GM21526 (cell line): ENCODE measurements at regions not wholly inside any gene's neighbourhood (a gene's known extent, or its start where the extent isn't known, plus 50 kb on each side); places are given as distances from the start of the nearest gene placed in this dataset.

Source experiments
- ATAC-seq: cut with Tn5 transposase; IDR thresholded peaks from one replicate; pipeline ENCODE4 v1.9.1; 2021; ENCODE audit warnings: moderate library complexity; ENCODE audit not compliant: unreplicated experiment, low FRiP score

- no peak for ATAC-seq
These were observed 84.9 kb upstream of the ACP3 start for GRCh38 chr3:132232231-132232792.

- ATAC-seq: peak; percentile 58
These were observed 80.2 kb upstream of the ACP3 start for GRCh38 chr3:132236701-132237651.

GRCh38 chr3:132237652-132238032 is 79.6 kb upstream of the ACP3 start:
- no peak for ATAC-seq

- ATAC-seq: no peak
These were observed 77.6 kb upstream of the ACP3 start for GRCh38 chr3:132239587-132239986.

- ATAC-seq: no peak
These were observed 75.3 kb upstream of the ACP3 start for GRCh38 chr3:132241776-132242514.

GRCh38 chr3:132242790-132243189 is 74.4 kb upstream of the ACP3 start:
- ATAC-seq: no peak

- no peak for ATAC-seq
These were observed 71.6 kb upstream of the ACP3 start for GRCh38 chr3:132245552-132246142.

GRCh38 chr3:132246212-132246611 is 71.0 kb upstream of the ACP3 start:
- ATAC-seq: no peak

GRCh38 chr3:132247211-132247610 is 70.0 kb upstream of the ACP3 start:
- no peak for ATAC-seq

- ATAC-seq: no peak
These were observed 68.7 kb upstream of the ACP3 start for GRCh38 chr3:132248490-132248889.

GRCh38 chr3:132253262-132253878 is 63.8 kb upstream of the ACP3 start:
- peak; percentile 71 for ATAC-seq

- ATAC-seq: no peak
These were observed 63.0 kb upstream of the ACP3 start for GRCh38 chr3:132254076-132254755.

GRCh38 chr3:132255041-132255745 is 62.0 kb upstream of the ACP3 start:
- ATAC-seq: no peak

- no peak for ATAC-seq
These were observed 60.2 kb upstream of the ACP3 start for GRCh38 chr3:132256989-132257388.

GRCh38 chr3:132261506-132261905 is 55.7 kb upstream of the ACP3 start:
- ATAC-seq: no peak

GRCh38 chr3:132262305-132262704 is 54.9 kb upstream of the ACP3 start:
- ATAC-seq: no peak

GRCh38 chr3:132262956-132263355 is 54.3 kb upstream of the ACP3 start:
- no peak for ATAC-seq

- ATAC-seq: no peak
These were observed 52.2 kb upstream of the ACP3 start for GRCh38 chr3:132265028-132265427.

- no peak for ATAC-seq
These were observed 51.7 kb upstream of the ACP3 start for GRCh38 chr3:132265488-132265887.
